Transverse colon (tissue), 4 donors: ENCODE measurements at regions not wholly inside any gene's neighbourhood (a gene's known extent, or its start where the extent isn't known, plus 50 kb on each side); places are given as distances from the start of the nearest gene placed in this dataset.

Experiments
- EP300 ChIP-seq: sonication (generic); formaldehyde crosslinking; IDR thresholded peaks from one replicate; pipeline ENCODE4 v1.6.1; 2017; ENCODE audit warnings: antibody characterized with exemption, low read depth
- POLR2A ChIP-seq: fragments of 450-650 bp; IDR thresholded peaks from one replicate; pipeline ENCODE4 v1.6.1; 2016; ENCODE audit warnings: antibody characterized with exemption, mild to moderate bottlenecking, moderate library complexity
- POLR2AphosphoS5 ChIP-seq, 3 donors: sonication (generic); formaldehyde crosslinking; IDR thresholded peaks; one replicate each; pipeline ENCODE4 v1.6.1; 2016; ENCODE audit warnings: antibody characterized with exemption in 3 of 3
- TF ChIP-seq, protein P1 (sequence below), 5 experiments: fragments of 200-600 bp in 3 of 5; fragments of 450-650 bp in 2 of 5; sonication (generic) in 3 of 5; IDR thresholded peaks; 1 replicate in 2 of 5; 2 replicates in 3 of 5; pipeline ENCODE4 v1.5.1; 2016 to 2017; ENCODE audit warnings: antibody characterized with exemption in 5 of 5, inconsistent platforms in 3 of 5, mild to moderate bottlenecking in 2 of 5, moderate library complexity in 1 of 5

DNA sequence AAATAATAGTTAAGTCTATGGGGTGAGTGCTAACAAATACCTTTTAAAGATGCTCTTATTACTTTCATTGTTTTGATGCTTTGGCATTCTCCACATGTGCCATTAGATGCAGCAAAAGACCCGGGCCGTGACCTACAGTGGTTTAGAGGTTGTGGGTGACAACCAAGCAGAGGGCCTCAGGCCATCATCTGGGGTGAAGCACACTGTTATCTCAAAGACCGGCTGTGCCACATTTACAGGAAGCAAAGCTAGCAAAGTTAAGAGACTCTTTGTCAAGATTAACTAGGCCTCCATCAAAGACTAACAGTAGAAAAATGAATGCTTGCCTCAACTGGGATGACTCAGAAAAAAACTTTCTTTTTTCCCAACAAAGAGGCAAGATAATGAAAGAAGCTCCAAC lies 695.3 kb downstream of the SATB2 start:
- TF ChIP-seq, protein P1, sequence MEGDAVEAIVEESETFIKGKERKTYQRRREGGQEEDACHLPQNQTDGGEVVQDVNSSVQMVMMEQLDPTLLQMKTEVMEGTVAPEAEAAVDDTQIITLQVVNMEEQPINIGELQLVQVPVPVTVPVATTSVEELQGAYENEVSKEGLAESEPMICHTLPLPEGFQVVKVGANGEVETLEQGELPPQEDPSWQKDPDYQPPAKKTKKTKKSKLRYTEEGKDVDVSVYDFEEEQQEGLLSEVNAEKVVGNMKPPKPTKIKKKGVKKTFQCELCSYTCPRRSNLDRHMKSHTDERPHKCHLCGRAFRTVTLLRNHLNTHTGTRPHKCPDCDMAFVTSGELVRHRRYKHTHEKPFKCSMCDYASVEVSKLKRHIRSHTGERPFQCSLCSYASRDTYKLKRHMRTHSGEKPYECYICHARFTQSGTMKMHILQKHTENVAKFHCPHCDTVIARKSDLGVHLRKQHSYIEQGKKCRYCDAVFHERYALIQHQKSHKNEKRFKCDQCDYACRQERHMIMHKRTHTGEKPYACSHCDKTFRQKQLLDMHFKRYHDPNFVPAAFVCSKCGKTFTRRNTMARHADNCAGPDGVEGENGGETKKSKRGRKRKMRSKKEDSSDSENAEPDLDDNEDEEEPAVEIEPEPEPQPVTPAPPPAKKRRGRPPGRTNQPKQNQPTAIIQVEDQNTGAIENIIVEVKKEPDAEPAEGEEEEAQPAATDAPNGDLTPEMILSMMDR (IDR thresholded peaks at IDR 0.05) = no peak
- TF ChIP-seq POLR2AphosphoS5 (IDR thresholded peaks at IDR 0.05) (no peak), POLR2A (no peak), EP300 (no peak)
